Transverse colon (tissue), 3 donors: ENCODE measurements at regions not wholly inside any gene's neighbourhood (a gene's known extent, or its start where the extent isn't known, plus 50 kb on each side); places are given as distances from the start of the nearest gene placed in this dataset.
"Not testable (repeated sequence)": the region's sequence is repeated elsewhere in the genome, so short reads cannot be mapped to it uniquely, and the experiment has no call there.

Source experiments
- POLR2A ChIP-seq: fragments of 450-650 bp; IDR thresholded peaks from one replicate; pipeline ENCODE4 v1.6.1; 2016; ENCODE audit warnings: antibody characterized with exemption, mild to moderate bottlenecking, moderate library complexity
- TF ChIP-seq, protein P1 (sequence below), 5 experiments: fragments of 200-600 bp in 3 of 5; fragments of 450-650 bp in 2 of 5; sonication (generic) in 3 of 5; IDR thresholded peaks; 1 replicate in 2 of 5; 2 replicates in 3 of 5; pipeline ENCODE4 v1.5.1; 2016 to 2017; ENCODE audit warnings: antibody characterized with exemption in 5 of 5, inconsistent platforms in 3 of 5, mild to moderate bottlenecking in 2 of 5, moderate library complexity in 1 of 5

DNA sequence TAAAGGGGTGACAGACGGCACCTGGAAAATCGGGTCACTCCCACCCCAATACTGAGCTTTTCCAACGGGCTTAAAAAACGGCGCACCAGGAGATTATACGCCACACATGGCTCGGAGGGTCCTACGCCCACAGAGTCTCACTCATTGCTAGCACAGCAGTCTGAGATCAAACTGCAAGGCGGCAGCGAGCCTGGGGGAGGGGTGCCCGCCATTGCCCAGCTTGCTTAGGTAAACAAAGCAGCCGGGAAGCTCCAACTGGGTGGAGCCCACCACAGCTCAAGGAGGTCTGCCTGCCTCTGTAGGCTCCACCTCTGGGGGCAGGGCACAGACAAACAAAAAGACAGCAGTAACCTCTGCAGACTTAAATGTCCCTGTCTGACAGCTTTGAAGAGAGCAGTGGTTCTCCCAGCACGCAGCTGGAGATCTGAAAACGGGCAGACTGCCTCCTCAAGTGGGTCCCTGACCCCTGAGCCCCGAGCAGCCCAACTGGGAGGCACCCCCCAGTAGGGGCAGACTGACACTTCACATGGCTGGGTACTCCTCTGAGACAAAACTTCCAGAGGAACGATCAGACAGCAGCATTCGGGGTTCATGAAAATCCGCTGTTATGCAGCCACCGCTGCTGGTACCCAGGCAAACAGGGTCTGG, 162.8 kb upstream of the GJE1 start:
- TF ChIP-seq POLR2A, result not testable (repeated sequence)
- TF ChIP-seq, protein P1, sequence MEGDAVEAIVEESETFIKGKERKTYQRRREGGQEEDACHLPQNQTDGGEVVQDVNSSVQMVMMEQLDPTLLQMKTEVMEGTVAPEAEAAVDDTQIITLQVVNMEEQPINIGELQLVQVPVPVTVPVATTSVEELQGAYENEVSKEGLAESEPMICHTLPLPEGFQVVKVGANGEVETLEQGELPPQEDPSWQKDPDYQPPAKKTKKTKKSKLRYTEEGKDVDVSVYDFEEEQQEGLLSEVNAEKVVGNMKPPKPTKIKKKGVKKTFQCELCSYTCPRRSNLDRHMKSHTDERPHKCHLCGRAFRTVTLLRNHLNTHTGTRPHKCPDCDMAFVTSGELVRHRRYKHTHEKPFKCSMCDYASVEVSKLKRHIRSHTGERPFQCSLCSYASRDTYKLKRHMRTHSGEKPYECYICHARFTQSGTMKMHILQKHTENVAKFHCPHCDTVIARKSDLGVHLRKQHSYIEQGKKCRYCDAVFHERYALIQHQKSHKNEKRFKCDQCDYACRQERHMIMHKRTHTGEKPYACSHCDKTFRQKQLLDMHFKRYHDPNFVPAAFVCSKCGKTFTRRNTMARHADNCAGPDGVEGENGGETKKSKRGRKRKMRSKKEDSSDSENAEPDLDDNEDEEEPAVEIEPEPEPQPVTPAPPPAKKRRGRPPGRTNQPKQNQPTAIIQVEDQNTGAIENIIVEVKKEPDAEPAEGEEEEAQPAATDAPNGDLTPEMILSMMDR (IDR thresholded peaks at IDR 0.05), result not testable (repeated sequence)
